Tibial nerve (tissue), 3 donors: ENCODE measurements at regions not wholly inside any gene's neighbourhood (a gene's known extent, or its start where the extent isn't known, plus 50 kb on each side); places are given as distances from the start of the nearest gene placed in this dataset.

Source experiments
- POLR2A ChIP-seq, 2 donors: fragments of 450-650 bp; IDR thresholded peaks; one replicate each; pipeline ENCODE4 v1.6.1; 2017; ENCODE audit warnings: antibody characterized with exemption in 2 of 2, mild to moderate bottlenecking in 2 of 2, moderate library complexity in 2 of 2
- TF ChIP-seq, protein P1 (sequence below), 5 experiments: fragments of 200-600 bp in 3 of 5; fragments of 450-650 bp in 2 of 5; sonication (generic) in 3 of 5; IDR thresholded peaks; one replicate each; pipeline ENCODE4 v1.5.1; 2016 to 2019; ENCODE audit warnings: antibody characterized with exemption in 5 of 5, mild to moderate bottlenecking in 3 of 5, moderate library complexity in 2 of 5

DNA sequence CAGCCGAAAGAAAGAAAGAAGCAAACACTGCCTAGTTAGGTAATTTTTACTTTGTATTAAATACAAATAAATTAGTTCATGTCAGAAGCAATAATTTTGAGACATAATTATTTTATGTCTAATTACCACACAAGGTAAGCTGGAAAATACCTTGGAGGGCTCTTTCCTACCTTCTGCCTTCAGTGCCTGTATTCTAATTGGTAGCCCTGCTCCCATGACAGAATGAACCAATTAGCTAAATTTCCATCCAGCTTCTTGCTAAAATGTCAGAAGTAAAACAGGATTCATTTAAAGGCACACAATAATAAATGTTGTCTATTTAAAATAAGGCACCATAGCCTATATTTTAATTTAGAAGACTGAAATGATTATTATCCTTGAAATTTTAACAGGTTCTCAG, 135.4 kb upstream of the POT1 start:
- TF ChIP-seq, protein P1, sequence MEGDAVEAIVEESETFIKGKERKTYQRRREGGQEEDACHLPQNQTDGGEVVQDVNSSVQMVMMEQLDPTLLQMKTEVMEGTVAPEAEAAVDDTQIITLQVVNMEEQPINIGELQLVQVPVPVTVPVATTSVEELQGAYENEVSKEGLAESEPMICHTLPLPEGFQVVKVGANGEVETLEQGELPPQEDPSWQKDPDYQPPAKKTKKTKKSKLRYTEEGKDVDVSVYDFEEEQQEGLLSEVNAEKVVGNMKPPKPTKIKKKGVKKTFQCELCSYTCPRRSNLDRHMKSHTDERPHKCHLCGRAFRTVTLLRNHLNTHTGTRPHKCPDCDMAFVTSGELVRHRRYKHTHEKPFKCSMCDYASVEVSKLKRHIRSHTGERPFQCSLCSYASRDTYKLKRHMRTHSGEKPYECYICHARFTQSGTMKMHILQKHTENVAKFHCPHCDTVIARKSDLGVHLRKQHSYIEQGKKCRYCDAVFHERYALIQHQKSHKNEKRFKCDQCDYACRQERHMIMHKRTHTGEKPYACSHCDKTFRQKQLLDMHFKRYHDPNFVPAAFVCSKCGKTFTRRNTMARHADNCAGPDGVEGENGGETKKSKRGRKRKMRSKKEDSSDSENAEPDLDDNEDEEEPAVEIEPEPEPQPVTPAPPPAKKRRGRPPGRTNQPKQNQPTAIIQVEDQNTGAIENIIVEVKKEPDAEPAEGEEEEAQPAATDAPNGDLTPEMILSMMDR (IDR thresholded peaks at IDR 0.05) = no peak
- TF ChIP-seq POLR2A (IDR thresholded peaks at IDR 0.05) = no peak
